IMR-90 (cell line): ENCODE measurements at regions not wholly inside any gene's neighbourhood (a gene's known extent, or its start where the extent isn't known, plus 50 kb on each side); places are given as distances from the start of the nearest gene placed in this dataset.

ENCODE experiments used
- ATAC-seq: fragments of 200-7000 bp; cut with Tn5 transposase; 2 replicates; pipeline ENCODE4 v1.9.1; 2020; ENCODE audit warnings: low read depth, mild to moderate bottlenecking, moderate library complexity
- BruUV-seq: library from RNA; stranded (reverse); fragments of 400-500 nt; replicated peaks from 2 replicates; lab custom pipeline; 2021; lab: Mats Ljungman, UMichigan
- CTCF ChIA-PET: fragments of 300-600 bp; formaldehyde crosslinking; extraction: SDS; loops from one replicate; lab custom pipeline; 2021; ENCODE audit warnings: antibody characterized with exemption; lab: Yijun Ruan, JAX
- POLR2A ChIA-PET: fragments of 300-600 bp; sonication (Branson Sonifier 250); formaldehyde crosslinking; loops from one replicate; lab custom pipeline; 2022; ENCODE audit warnings: antibody characterized with exemption; ENCODE audit not compliant: unreplicated experiment; lab: Charles Lee
- DNase-seq: peaks from one replicate; pipeline ENCODE4 v3.0.0; 2013
- H2AFZ ChIP-seq: replicated peaks from 2 replicates; pipeline ENCODE3; 2013; ENCODE audit warnings: low read length, mild to moderate bottlenecking; ENCODE audit not compliant: poor library complexity
- H2AK5ac ChIP-seq: 2 replicates; pipeline ENCODE4 v1.6.1; 2013; ENCODE audit warnings: low read depth, low read length, inconsistent platforms
- H2AK9ac ChIP-seq: replicated peaks from 2 replicates; pipeline ENCODE3; 2013; ENCODE audit warnings: mild to moderate bottlenecking, low read depth, low read length, moderate library complexity; ENCODE audit not compliant: poor library complexity
- H2BK120ac ChIP-seq: 2 replicates; pipeline ENCODE4 v1.6.1; 2013; ENCODE audit warnings: low read depth, low read length, inconsistent platforms
- H2BK15ac ChIP-seq: 3 replicates; pipeline ENCODE4 v1.6.1; 2013; ENCODE audit warnings: low read depth, low read length, inconsistent platforms
- H2BK20ac ChIP-seq: 2 replicates; pipeline ENCODE4 v1.6.1; 2013; ENCODE audit warnings: low read depth, mild to moderate bottlenecking, inconsistent platforms, low read length, moderate library complexity
- H2BK5ac ChIP-seq: 2 replicates; pipeline ENCODE4 v1.6.1; 2013; ENCODE audit warnings: mild to moderate bottlenecking, low read depth, low read length, inconsistent platforms; ENCODE audit not compliant: poor library complexity, severe bottlenecking
- H3K14ac ChIP-seq: replicated peaks from 2 replicates; pipeline ENCODE4 v1.6.1; 2013; ENCODE audit warnings: low read depth, low read length, inconsistent platforms
- H3K18ac ChIP-seq: 2 replicates; pipeline ENCODE4 v1.6.1; 2013; ENCODE audit warnings: low read depth, low read length, control low read depth
- H3K23ac ChIP-seq: 2 replicates; pipeline ENCODE4 v1.6.1; 2013; ENCODE audit warnings: low read depth, low read length, inconsistent platforms
- H3K27ac ChIP-seq: 2 replicates; pipeline ENCODE4 v1.5.1; 2013; ENCODE audit warnings: mild to moderate bottlenecking, control low read depth, low read length; ENCODE audit not compliant: insufficient read depth
- H3K27me3 ChIP-seq: 2 replicates; pipeline ENCODE4 v1.6.1; 2013; ENCODE audit warnings: low read length; ENCODE audit not compliant: control insufficient read depth, insufficient read depth
- H3K36me3 ChIP-seq: 2 replicates; pipeline ENCODE4 v1.6.1; 2013; ENCODE audit warnings: low read length, mixed read lengths; ENCODE audit not compliant: control insufficient read depth, insufficient read depth
- H3K4ac ChIP-seq: 2 replicates; pipeline ENCODE4 v1.6.1; 2013; ENCODE audit warnings: low read depth, low read length, inconsistent platforms
- H3K4me1 ChIP-seq: 2 replicates; pipeline ENCODE4 v1.6.1; 2013; ENCODE audit warnings: low read length, mixed read lengths; ENCODE audit not compliant: control insufficient read depth, insufficient read depth
- H3K4me2 ChIP-seq: 2 replicates; pipeline ENCODE4 v1.6.1; 2013; ENCODE audit warnings: low read depth, mild to moderate bottlenecking, control low read depth, low read length, moderate library complexity
- H3K4me3 ChIP-seq: 2 replicates; pipeline ENCODE4 v1.5.1; 2013; ENCODE audit warnings: low read depth, mild to moderate bottlenecking, control low read depth, low read length, moderate library complexity; ENCODE audit not compliant: insufficient read depth
- H3K56ac ChIP-seq: 2 replicates; pipeline ENCODE4 v1.6.1; 2013; ENCODE audit warnings: low read length, inconsistent platforms; ENCODE audit not compliant: insufficient read depth; ENCODE audit errors: extremely low read depth
- H3K79me1 ChIP-seq, 2 experiments: 2 replicates each; pipeline ENCODE4 v1.6.1; 2013; ENCODE audit warnings: low read length in 2 of 2, inconsistent platforms in 1 of 2, low read depth in 1 of 2
- H3K9ac ChIP-seq: 2 replicates; pipeline ENCODE4 v1.6.1; 2013; ENCODE audit warnings: low read depth, low read length, control low read depth
- H3K9me1 ChIP-seq: 2 replicates; pipeline ENCODE4 v1.6.1; 2013; ENCODE audit warnings: low read length, inconsistent platforms; ENCODE audit not compliant: insufficient read depth
- H3K9me3 ChIP-seq: 2 replicates; pipeline ENCODE4 v1.6.1; 2013; ENCODE audit warnings: low read length; ENCODE audit not compliant: control insufficient read depth, insufficient read depth
- H4K20me1 ChIP-seq: 2 replicates; pipeline ENCODE4 v1.6.1; 2013; ENCODE audit warnings: low read length, inconsistent platforms; ENCODE audit not compliant: insufficient read depth
- H4K5ac ChIP-seq: 2 replicates; pipeline ENCODE4 v1.6.1; 2013; ENCODE audit warnings: mild to moderate bottlenecking, low read depth, low read length, control low read depth
- H4K8ac ChIP-seq, 2 experiments: 2 replicates each; pipeline ENCODE4 v1.6.1; 2013; ENCODE audit warnings: low read depth in 2 of 2, low read length in 2 of 2, control low read depth in 1 of 2, inconsistent platforms in 1 of 2
- H4K91ac ChIP-seq: 2 replicates; pipeline ENCODE4 v1.6.1; 2013; ENCODE audit warnings: low read depth, low read length, inconsistent platforms; ENCODE audit not compliant: insufficient read depth
- CEBPB ChIP-seq: IDR thresholded peaks from 2 replicates; pipeline ENCODE4 v1.6.1; 2012; ENCODE audit warnings: low read depth, low read length, improper control_type of control experiment
- MXI1 ChIP-seq: IDR thresholded peaks from 2 replicates; pipeline ENCODE4 v1.6.1; 2012; ENCODE audit warnings: low read depth, mild to moderate bottlenecking, low read length, moderate library complexity, borderline replicate concordance
- WGBS, 2 experiments: methylation state at CpG; one replicate each; pipeline versions ENCODE4 v1.1.5 to v1.1.7; 2013; ENCODE audit warnings: missing lambda C conversion rate in 2 of 2; ENCODE audit not compliant: insufficient read length in 1 of 2; ENCODE audit errors: extremely low coverage in 2 of 2; 5-methylcytosine and 5-hydroxymethylcytosine counted together
- dilution Hi-C: fragments of 300-500 bp; cut with HindIII; formaldehyde crosslinking; loops from one replicate; pipeline ENCODE4 v1.14.3; 2018; ENCODE audit warnings: low sequenced_read_pairs; ENCODE audit not compliant: unreplicated experiment
- in situ Hi-C: fragments of 300-500 bp; cut with MboI; formaldehyde crosslinking; loops from 3 replicates; pipeline ENCODE4 v1.14.3; 2019; ENCODE audit warnings: low sequenced_read_pairs, inconsistent platforms, mixed read lengths
- intact Hi-C: fragments of 100-400 bp; cut with micrococcal nuclease; formaldehyde crosslinking; loops from 2 replicates; pipeline ENCODE4 v1.10.0; 2022

GRCh38 chr4:34679228-34679627 lies 1565.1 kb downstream of the ARAP2 start:
- Histone ChIP-seq H4K91ac (no peak overlapping the region), H3K4me1 (no peaks in the 10 kb centered on the region), H2AFZ (no peak overlapping the region), H3K36me3 (no peaks in the 10 kb centered on the region), H4K8ac (no peak overlapping the region), H4K20me1 (no peaks in the 10 kb centered on the region), H3K9me1 (no peaks in the 10 kb centered on the region), H3K9me3 (peaks cover 4% of the 10 kb centered on the region; the same call in 1 of the 2 replicates), H4K5ac (no peak overlapping the region), H2AK5ac (no peak overlapping the region), H3K56ac (no peak overlapping the region), H3K14ac (no peak overlapping the region), H3K27ac (no peak overlapping the region), H2AK9ac (no peak overlapping the region), H2BK15ac (no peak overlapping the region), H3K9ac (no peak overlapping the region), H2BK20ac (no peak overlapping the region), H3K4me3 (no peak overlapping the region), H3K4me2 (no peak overlapping the region), H3K4ac (no peak overlapping the region), H3K23ac (no peak overlapping the region), H2BK5ac (no peak overlapping the region), H3K27me3 (no peaks in the 10 kb centered on the region), H2BK120ac (no peak overlapping the region), H3K79me1 (no peaks in the 10 kb centered on the region), H3K18ac (no peak overlapping the region)
- CTCF ChIA-PET = no interaction called here
- in situ Hi-C loops = no loop called here
- POLR2A ChIA-PET = no interaction called here
- WGBS, 2 experiments = no CpG with 5 or more reads among the region's 7 CpGs
- intact Hi-C loops = no loop called here
- no peak for ATAC-seq
- dilution Hi-C loops = no loop called here
- peak; percentile 78 for TF ChIP-seq CEBPB
- TF ChIP-seq MXI1 = no peak
- no peak for DNase-seq
- BruUV-seq = no TSS peak
